ENCODE measurements at regions not wholly inside any gene's neighbourhood (a gene's known extent, or its start where the extent isn't known, plus 50 kb on each side); places are given as distances from the start of the nearest gene placed in this dataset.
"Not testable (repeated sequence)": the region's sequence is repeated elsewhere in the genome, so short reads cannot be mapped to it uniquely, and the experiment has no call there.

DNA sequence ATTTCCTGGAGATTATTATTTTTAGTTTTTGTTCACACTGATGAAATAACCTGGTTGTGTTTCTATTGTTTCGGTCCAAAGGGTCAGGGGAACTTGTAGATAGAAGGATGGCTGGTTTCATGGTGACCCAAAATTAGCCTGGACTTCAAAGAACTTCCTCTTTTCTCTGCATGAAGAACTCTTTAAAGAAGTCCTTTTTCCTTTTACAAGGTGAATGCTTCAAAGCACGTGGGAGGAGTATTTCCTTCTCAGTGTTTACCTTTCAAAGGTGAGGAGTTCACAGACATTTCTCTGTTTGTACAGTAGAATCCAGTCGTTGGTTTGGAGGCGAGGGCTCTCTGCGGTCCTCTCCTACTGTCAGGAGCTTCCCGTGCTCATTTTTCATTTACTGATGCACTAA, 561.7 kb downstream of the GATA3 start:
- no peak for DNase-seq (ENCODE audit: low read depth)

DNA sequence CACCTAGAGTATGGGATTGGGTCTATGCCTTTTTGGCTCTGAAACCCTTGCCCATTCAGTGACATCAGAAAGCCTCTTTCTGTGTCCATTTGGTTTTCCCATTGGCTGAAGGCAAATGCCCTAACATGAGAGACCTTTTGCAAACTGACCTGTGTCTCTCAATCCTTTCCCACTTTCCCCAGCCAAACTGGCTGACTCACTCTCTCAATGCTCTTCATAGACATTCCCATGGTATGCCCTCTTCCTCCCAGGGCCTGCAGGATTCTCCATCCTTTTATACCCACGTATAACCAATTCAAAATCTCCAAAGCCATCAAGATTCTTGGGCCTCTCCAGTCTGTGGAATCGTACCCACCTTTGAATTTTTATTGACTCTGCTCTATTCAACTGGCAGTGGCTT, 563.3 kb downstream of the GATA3 start:
- no peak for DNase-seq (ENCODE audit: low read depth)

- no peak for DNase-seq (ENCODE audit: low read depth)
These were observed 564.3 kb downstream of the GATA3 start for GRCh38 chr10:8618834-8619233.

- DNase-seq (ENCODE audit: low read depth): no peak
These were observed 573.9 kb downstream of the GATA3 start for GRCh38 chr10:8628351-8628750.

DNA sequence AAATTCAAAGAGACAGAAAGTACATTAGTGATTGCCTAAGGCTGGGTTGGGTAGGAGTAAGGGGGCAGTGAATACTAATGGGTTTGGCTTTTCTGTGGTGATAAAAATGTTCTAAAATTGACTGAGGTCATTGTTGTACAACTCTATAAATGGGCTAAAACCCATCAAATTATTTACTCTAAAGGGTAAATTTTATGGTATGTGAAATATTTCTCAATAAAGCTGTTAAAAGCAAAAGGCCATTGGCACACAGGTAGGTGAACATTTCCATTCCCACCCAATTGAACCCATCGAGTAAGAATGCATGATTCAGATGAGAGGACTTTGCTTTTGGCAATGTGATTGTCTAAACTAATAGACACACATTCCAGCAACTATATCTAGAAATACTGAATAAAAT, 579.4 kb downstream of the GATA3 start:
- no peak for DNase-seq (ENCODE audit: low read depth)

DNA sequence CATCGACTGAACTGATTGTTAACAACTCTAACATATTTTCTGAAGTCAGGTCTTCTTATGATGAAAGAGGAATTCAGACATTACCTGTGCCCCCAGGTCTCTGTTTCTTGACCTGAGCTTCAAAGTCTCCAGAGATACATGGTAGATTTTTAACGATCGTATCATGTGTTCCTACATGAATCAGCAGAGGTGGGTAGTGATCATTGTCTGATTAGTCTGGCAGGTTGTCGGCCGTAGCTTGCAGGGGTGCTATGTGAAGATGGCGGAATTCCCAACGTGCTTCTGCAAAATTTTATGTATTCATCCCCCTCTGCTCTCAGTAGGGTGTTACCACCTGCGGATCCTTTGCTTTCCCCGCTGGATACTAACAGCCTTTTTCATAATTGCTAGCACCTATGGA, 581.9 kb downstream of the GATA3 start:
- DNase-seq (ENCODE audit: low read depth): no peak

GRCh38 chr10:8637640-8638039, 583.2 kb downstream of the GATA3 start:
- no peak for DNase-seq (ENCODE audit: low read depth)

DNA sequence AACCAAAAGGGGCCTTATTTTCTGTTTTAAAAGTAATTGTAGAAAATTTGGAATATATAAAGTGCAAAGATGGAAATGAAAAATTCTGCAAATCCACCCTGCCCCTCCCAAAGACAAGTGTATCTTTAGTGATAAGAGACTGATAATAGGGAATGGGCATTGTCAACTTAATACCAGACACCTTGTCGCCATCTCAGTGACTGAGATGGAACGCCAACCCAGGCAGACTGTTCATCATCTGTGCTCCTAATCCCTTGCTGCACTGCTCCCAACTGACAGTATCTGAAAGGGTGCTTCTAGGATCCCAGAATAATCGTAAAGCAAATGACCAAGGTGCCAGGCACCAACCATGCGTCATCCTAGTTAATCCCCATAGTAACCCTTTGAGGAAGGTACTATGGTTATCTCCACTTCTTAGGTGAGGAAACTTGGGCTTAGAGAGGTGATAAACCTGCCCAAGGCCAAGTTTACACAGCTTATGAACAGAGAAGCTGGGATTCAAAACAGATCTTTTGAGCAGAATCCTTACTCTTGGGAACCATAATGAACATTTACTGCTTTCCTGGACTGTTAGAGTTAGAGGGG, 583.7 kb downstream of the GATA3 start:
- no peak for DNase-seq (ENCODE audit: low read depth)

GRCh38 chr10:8639486-8640185, 585.1 kb downstream of the GATA3 start:
- DNase-seq (ENCODE audit: low read depth): no peak

- no peak for DNase-seq (ENCODE audit: low read depth)
These were observed 585.8 kb downstream of the GATA3 start for GRCh38 chr10:8640301-8640700.

DNA sequence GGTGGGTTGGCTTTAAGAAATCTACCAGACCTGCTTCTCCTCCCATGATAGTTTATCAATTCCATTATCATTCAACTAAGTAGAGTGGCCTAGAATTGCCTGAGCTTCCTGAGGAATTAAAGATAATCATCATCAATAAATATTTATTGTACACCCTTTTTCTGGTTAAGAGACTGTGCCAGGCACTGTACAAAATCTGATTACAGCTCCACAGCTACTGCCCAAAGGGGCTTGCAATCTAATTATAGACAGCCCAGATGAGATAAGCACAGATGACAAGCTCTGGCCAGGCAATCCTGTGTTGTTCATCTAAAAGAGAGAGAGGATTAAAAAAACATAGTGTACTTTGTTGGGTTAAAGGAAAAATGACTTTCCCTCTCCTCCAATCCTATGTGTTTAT, 586.4 kb downstream of the GATA3 start:
- DNase-seq (ENCODE audit: low read depth): no peak

DNA sequence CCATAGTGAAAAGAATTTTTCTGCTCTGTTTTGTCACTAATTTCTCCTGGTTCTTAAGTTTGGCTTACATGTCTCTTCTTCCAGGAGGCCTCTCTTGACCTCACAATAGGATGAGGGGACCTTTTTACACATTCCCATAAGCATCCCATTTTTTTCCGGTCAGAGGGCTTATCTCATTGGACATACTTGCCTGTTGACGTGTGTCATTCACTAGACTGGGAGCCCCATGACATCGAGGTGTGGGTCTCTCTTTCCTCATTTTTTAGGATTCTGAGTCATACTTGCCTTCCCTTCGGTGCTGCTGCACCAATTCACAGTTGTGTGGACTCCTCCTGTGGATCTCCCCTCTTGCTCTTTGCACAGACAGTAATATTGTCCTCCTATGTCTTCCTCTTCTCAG, 601.8 kb downstream of the GATA3 start:
- no peak for DNase-seq (ENCODE audit: low read depth)

DNA sequence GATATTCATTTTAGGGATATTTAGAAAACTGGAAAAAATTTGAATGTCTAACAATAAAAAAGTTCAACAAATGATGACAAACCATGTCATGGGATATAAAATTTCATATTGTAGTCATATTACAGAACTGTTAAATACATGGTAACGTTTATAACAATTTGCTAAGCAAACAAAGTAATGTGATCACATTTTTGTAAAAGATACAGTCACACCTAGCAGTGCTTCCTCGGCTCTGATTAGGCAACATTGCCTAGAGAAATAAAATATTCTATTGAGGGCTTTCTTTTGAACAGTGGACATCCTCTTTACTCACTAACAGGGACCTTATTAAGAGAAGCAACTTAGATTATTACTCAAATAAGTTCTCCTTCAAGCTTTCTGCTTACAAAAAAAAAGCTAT, 605.5 kb downstream of the GATA3 start:
- DNase-seq (ENCODE audit: low read depth): no peak

DNA sequence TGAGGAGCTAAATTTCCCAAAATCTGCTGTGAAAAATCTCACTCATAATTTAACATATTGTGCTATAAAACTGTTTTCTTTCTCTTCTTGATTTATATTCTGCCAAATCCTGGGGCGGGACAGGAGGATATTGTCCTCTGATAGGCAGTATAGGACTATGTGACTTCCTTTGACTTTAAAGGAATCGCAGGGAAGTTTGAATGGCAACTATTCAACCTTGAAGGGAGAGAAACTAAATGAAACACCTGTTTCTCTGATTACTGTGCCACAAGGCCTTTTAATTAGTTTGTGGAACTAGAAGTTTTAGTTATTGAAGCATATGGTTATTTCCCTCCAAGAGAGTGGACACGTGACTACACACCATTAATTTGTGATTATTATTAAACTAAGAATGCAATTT, 607.4 kb downstream of the GATA3 start:
- no peak for DNase-seq (ENCODE audit: low read depth)

DNA sequence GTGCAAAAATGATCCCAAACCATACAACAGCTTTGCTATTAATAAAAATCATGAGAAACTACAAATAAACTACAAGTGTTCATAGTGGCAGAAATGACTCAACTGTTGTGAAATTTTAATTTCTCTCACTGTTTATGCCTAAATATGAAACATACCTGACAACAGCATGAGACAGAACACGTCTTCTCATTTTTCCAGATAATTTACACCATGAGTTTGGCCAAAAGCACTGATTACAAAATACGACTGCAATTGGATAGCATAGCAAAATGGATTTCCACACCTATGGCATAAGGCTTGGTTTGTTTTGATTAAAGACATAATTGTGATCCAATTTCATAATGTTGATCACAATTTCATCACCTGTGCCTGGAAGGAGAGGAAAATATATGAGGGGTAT, 608.6 kb downstream of the GATA3 start:
- DNase-seq (ENCODE audit: low read depth): no peak

- no peak for DNase-seq (ENCODE audit: low read depth)
These were observed 610.8 kb downstream of the GATA3 start for GRCh38 chr10:8665322-8665721.

DNA sequence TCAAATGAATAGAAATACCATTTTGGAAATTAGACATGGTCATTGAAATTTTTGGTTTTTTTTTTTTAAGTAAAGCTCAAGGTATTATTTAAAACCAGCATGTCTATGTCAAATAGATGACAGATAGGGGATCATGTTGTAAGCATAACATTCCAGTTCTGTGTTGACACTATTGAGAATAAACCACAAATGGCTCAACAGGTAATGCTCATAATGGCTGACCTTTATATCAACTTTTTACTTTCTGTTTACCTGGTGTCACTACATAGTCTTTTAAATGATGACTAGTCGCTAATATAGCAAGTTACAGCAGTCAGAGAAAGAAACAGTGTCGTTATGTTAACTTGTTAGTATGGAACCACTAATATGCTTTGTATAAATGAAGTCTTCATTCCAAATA, 616.0 kb downstream of the GATA3 start:
- DNase-seq (ENCODE audit: low read depth): no peak

DNA sequence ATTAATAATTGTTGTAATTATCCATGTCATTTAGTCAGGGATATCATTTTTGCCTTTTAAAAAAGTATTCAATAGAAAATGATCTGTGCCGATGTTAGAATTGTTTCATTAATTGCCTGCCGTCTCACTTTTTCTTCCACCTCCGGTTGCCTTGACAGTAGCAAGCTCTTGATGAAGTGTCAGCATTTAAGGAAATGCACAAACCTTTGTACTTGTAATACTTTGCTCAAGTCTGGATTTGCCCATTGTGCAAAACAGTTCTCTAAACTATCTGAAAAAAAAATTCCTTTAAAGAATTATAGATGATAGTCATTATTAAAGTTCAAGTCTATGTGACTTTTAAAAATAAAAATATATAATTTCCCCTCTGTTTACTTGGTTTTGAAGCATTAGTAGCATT, 619.7 kb downstream of the GATA3 start:
- DNase-seq (ENCODE audit: low read depth): no peak

- DNase-seq (ENCODE audit: low read depth): no peak
These were observed 623.2 kb downstream of the GATA3 start for GRCh38 chr10:8677642-8678041.

DNA sequence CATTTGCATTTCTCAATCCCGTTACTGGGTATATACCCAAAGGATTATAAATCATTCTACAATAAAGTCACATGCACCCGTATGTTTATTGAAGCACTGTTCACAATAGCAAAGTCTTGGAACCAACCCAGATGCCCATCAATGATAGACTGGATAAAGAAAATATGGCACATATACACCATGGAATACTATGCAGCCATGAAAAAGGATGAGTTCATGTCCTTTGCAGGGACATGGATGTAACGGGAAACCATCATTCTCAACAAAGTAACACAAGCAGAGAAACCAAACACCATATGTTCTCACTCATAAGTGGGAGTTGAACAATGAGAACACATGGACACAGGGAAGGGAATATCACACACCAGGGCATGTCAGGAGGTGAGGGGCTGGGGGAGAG, 630.4 kb downstream of the GATA3 start:
- DNase-seq (ENCODE audit: low read depth): not testable (repeated sequence)

GRCh38 chr10:8688881-8689280, 634.4 kb downstream of the GATA3 start:
- DNase-seq (ENCODE audit: low read depth): no peak

DNA sequence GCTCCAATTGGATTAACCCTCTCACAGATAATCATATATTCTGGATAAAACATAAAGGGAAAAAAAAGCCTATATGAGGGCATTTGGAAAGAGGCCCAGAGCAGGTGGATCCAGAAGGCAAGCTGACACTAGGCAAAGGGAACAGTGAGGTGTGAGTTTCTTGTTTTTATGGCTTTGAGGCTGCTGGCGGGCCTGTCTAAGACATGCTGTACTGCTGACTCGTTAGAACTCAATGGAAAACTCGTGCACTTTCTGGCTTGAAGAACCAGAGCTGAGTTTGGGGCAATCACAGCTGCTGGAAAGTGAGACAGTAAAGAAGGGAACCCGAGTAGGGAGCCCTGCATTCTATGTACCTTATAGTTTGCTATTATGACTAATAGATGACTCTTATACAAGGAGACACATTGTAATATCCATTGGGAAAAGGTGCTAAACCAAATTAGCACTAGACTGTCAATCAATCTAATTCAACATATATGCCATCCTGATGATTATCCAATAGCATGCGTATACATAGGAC, 637.1 kb downstream of the GATA3 start:
- DNase-seq (ENCODE audit: low read depth): no peak

DNA sequence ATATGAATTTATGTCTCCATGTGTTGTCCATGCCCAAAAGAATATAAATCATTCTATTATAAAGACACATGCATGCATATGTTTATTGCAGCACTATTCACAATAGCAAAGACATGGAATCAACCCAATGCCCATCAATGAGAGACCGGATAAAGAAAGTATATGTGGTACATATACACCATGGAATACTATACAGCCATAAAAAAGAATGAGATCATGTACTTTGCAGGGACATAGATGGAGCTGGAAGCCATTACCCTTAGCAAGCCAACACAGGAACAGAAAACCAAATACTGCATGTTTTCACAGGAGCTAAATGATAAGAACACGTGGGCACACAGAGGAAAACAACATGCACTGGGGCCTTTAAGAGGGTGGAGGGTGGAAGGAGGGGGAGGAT, 639.1 kb downstream of the GATA3 start:
- not testable (repeated sequence) for DNase-seq (ENCODE audit: low read depth)

GRCh38 chr10:8696746-8697145, 642.3 kb downstream of the GATA3 start:
- DNase-seq (ENCODE audit: low read depth): no peak

Measured in activated T-cell treated with anti-CD3 and anti-CD28 coated beads for 48 hours (primary cell).